ENCODE measurements at regions not wholly inside any gene's neighbourhood (a gene's known extent, or its start where the extent isn't known, plus 50 kb on each side); places are given as distances from the start of the nearest gene placed in this dataset.
"Not testable (repeated sequence)": the region's sequence is repeated elsewhere in the genome, so short reads cannot be mapped to it uniquely, and the experiment has no call there.

- peak; percentile 71 for DNase-seq (ENCODE audit: low spot score)
Observed at GRCh38 chr4:22573198-22573597, 57.3 kb upstream of the ADGRA3 start.

GRCh38 chr4:22573641-22574040 lies 57.8 kb upstream of the ADGRA3 start:
- DNase-seq (ENCODE audit: low spot score) = no peak

GRCh38 chr4:22574424-22574823 lies 58.6 kb upstream of the ADGRA3 start:
- no peak for DNase-seq (ENCODE audit: low spot score)

- DNase-seq (ENCODE audit: low spot score) = no peak
Observed at GRCh38 chr4:22574880-22575279, 59.0 kb upstream of the ADGRA3 start.

- DNase-seq (ENCODE audit: low spot score) = no peak
Observed at GRCh38 chr4:22587253-22587652, 71.4 kb upstream of the ADGRA3 start.

- peak; percentile 66 for DNase-seq (ENCODE audit: low spot score)
Observed at GRCh38 chr4:22593933-22594332, 78.1 kb upstream of the ADGRA3 start.

- DNase-seq (ENCODE audit: low spot score) = no peak
Observed at GRCh38 chr4:22595684-22596083, 79.8 kb upstream of the ADGRA3 start.

- no peak for DNase-seq (ENCODE audit: low spot score)
Observed at GRCh38 chr4:22596409-22596808, 80.5 kb upstream of the ADGRA3 start.

- DNase-seq (ENCODE audit: low spot score) = no peak
Observed at GRCh38 chr4:22597471-22597870, 81.6 kb upstream of the ADGRA3 start.

GRCh38 chr4:22598113-22599047 lies 82.5 kb upstream of the ADGRA3 start:
- DNase-seq (ENCODE audit: low spot score) = not testable (repeated sequence)

- DNase-seq (ENCODE audit: low spot score) = not testable (repeated sequence)
Observed at GRCh38 chr4:22599228-22599928, 83.5 kb upstream of the ADGRA3 start.

GRCh38 chr4:22599929-22600432 lies 84.1 kb upstream of the ADGRA3 start:
- DNase-seq (ENCODE audit: low spot score) = not testable (repeated sequence)

- DNase-seq (ENCODE audit: low spot score) = not testable (repeated sequence)
Observed at GRCh38 chr4:22601638-22602037, 85.8 kb upstream of the ADGRA3 start.

GRCh38 chr4:22607382-22607781 lies 85.4 kb upstream of the GBA3 start:
- DNase-seq (ENCODE audit: low spot score) = peak; percentile 18

GRCh38 chr4:22609951-22610525 lies 82.7 kb upstream of the GBA3 start:
- DNase-seq (ENCODE audit: low spot score) = not testable (repeated sequence)

- DNase-seq (ENCODE audit: low spot score) = no peak
Observed at GRCh38 chr4:22614114-22614513, 78.6 kb upstream of the GBA3 start.

- DNase-seq (ENCODE audit: low spot score) = no peak
Observed at GRCh38 chr4:22616516-22616915, 76.2 kb upstream of the GBA3 start.

- DNase-seq (ENCODE audit: low spot score) = not testable (repeated sequence)
Observed at GRCh38 chr4:22620144-22620543, 72.6 kb upstream of the GBA3 start.

GRCh38 chr4:22621970-22622369 lies 70.8 kb upstream of the GBA3 start:
- not testable (repeated sequence) for DNase-seq (ENCODE audit: low spot score)

- not testable (repeated sequence) for DNase-seq (ENCODE audit: low spot score)
Observed at GRCh38 chr4:22624002-22624401, 68.7 kb upstream of the GBA3 start.

GRCh38 chr4:22625311-22625710 lies 67.4 kb upstream of the GBA3 start:
- no peak for DNase-seq (ENCODE audit: low spot score)

- DNase-seq (ENCODE audit: low spot score) = not testable (repeated sequence)
Observed at GRCh38 chr4:22627851-22628250, 64.9 kb upstream of the GBA3 start.

Measured in globus pallidus (tissue), 1 donor.